Keratinocyte (primary cell): ENCODE measurements at regions not wholly inside any gene's neighbourhood (a gene's known extent, or its start where the extent isn't known, plus 50 kb on each side); places are given as distances from the start of the nearest gene placed in this dataset.
"Not testable (repeated sequence)": the region's sequence is repeated elsewhere in the genome, so short reads cannot be mapped to it uniquely, and the experiment has no call there.

Source experiments
- DNase-seq: peaks from one replicate; pipeline ENCODE4 v3.0.0-alpha.2; 2011; ENCODE audit warnings: low read depth, missing footprints, low spot score
- FAIRE-seq: peaks from 2 replicates; lab custom pipeline; 2011; peaks lifted over from hg19 to GRCh38; lab: Jason Lieb, UNC
- H2AFZ ChIP-seq: 2 replicates; pipeline ENCODE4 v1.6.0; 2012; ENCODE audit warnings: low read length, control low read depth, inconsistent platforms; ENCODE audit not compliant: control insufficient read depth
- H3K27ac ChIP-seq: 2 replicates; pipeline ENCODE4 v1.5.1; 2011; ENCODE audit warnings: low read length; ENCODE audit not compliant: control insufficient read depth, insufficient read depth
- H3K27me3 ChIP-seq: 3 replicates; pipeline ENCODE4 v1.6.0; 2011; ENCODE audit warnings: low read length; ENCODE audit not compliant: control insufficient read depth, insufficient read depth; ENCODE audit errors: extremely low read depth
- H3K36me3 ChIP-seq, 2 experiments: 2 replicates in 1 of 2; 3 replicates in 1 of 2; pipeline ENCODE4 v1.5.1; 2011; ENCODE audit warnings: low read length in 2 of 2, mild to moderate bottlenecking in 1 of 2; ENCODE audit not compliant: control insufficient read depth in 2 of 2, insufficient read depth in 2 of 2; ENCODE audit errors: extremely low read depth in 1 of 2
- H3K4me1 ChIP-seq: 3 replicates; pipeline ENCODE4 v1.5.1; 2011; ENCODE audit warnings: low read length; ENCODE audit not compliant: control insufficient read depth, insufficient read depth; ENCODE audit errors: extremely low read depth
- H3K4me2 ChIP-seq: 3 replicates; pipeline ENCODE4 v1.6.0; 2011; ENCODE audit warnings: low read depth, low read length; ENCODE audit not compliant: control insufficient read depth, insufficient read depth; ENCODE audit errors: extremely low read depth
- H3K4me3 ChIP-seq, 3 experiments: fragments of 200-600 bp in 1 of 3; sonication (generic) in 1 of 3; 2 replicates in 2 of 3; 3 replicates in 1 of 3; pipeline ENCODE4 v1.5.1; 2011 to 2016; ENCODE audit warnings: low read length in 3 of 3, mild to moderate bottlenecking in 3 of 3, control low read depth in 2 of 3, inconsistent platforms in 1 of 3, low read depth in 1 of 3, mixed read lengths in 1 of 3, mixed run types in 1 of 3, moderate library complexity in 1 of 3; ENCODE audit not compliant: control insufficient read depth in 2 of 3, insufficient read depth in 2 of 3; ENCODE audit errors: extremely low read depth in 1 of 3
- H3K79me2 ChIP-seq: 2 replicates; pipeline ENCODE4 v1.6.0; 2012; ENCODE audit warnings: low read length; ENCODE audit not compliant: control insufficient read depth, insufficient read depth
- H3K9ac ChIP-seq: 3 replicates; pipeline ENCODE4 v1.6.0; 2011; ENCODE audit warnings: low read length; ENCODE audit not compliant: control insufficient read depth, insufficient read depth; ENCODE audit errors: extremely low read depth
- H3K9me1 ChIP-seq: 3 replicates; pipeline ENCODE4 v1.6.0; 2011; ENCODE audit warnings: low read length; ENCODE audit not compliant: control insufficient read depth, insufficient read depth; ENCODE audit errors: extremely low read depth
- H3K9me3 ChIP-seq: 2 replicates; pipeline ENCODE4 v1.5.1; 2012; ENCODE audit warnings: low read depth, low read length; ENCODE audit not compliant: control insufficient read depth
- H4K20me1 ChIP-seq: 3 replicates; pipeline ENCODE4 v1.6.0; 2011; ENCODE audit warnings: low read length; ENCODE audit not compliant: control insufficient read depth, insufficient read depth; ENCODE audit errors: extremely low read depth
- CTCF ChIP-seq, 3 experiments: IDR thresholded peaks in 1 of 3; conservative IDR thresholded peaks in 1 of 3; optimal IDR thresholded peaks in 1 of 3; 2 replicates in 2 of 3; 3 replicates in 1 of 3; pipeline versions ENCODE3 to v1.5.1; 2011; ENCODE audit warnings: low read length in 3 of 3, mild to moderate bottlenecking in 3 of 3, moderate library complexity in 2 of 3, control low read depth in 1 of 3, inconsistent platforms in 1 of 3; ENCODE audit not compliant: insufficient read depth in 2 of 3; ENCODE audit errors: extremely low read depth in 1 of 3
- EZH2 ChIP-seq: IDR thresholded peaks from one replicate; pipeline ENCODE4 v1.6.1; 2012; ENCODE audit warnings: inconsistent platforms, mild to moderate bottlenecking, low read length, moderate library complexity
- dilution Hi-C: fragments of 300-500 bp; cut with MboI; formaldehyde crosslinking; loops from one replicate; pipeline ENCODE4 v1.7.0; 2020; ENCODE audit warnings: low sequenced_read_pairs; ENCODE audit not compliant: extremely low pct_ligation_motif_present

DNA sequence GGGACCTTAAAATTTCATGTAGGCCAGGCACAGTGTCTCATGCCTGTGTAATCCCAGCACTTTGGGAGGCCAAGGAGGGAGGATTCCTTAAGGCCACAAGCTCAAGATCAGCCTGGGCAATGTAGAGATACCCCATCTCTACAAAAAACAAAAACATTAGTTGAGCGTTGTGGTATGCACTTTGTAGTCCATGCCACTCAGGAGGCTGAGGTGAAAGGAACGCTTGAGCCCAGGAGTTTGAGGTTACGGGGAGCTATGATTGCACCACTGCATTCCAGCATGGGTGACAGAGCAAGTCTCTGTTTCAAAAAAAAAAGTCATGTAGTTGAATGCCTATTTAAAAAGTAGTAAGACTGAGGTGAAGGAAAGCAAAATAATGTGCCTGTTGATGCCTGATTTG is 83.5 kb downstream of the TTC6 start:
- dilution Hi-C loops = no loop called here
- FAIRE-seq = no peak

GRCh38 chr14:37681486-37681885 is 86.1 kb downstream of the TTC6 start:
- Histone ChIP-seq H3K27me3 (no peaks in the 10 kb centered on the region), H2AFZ (no peak overlapping the region), H3K36me3 (no peaks in the 10 kb centered on the region), H3K27ac (no peak overlapping the region), H3K4me1 (no peaks in the 10 kb centered on the region), H3K9me3 (no peaks in the 10 kb centered on the region), H3K79me2 (no peaks in the 10 kb centered on the region), H3K9me1 (no peaks in the 10 kb centered on the region), H3K4me3 (no peak overlapping the region), H4K20me1 (no peaks in the 10 kb centered on the region), H3K9ac (no peak overlapping the region), H3K4me2 (no peak overlapping the region)
- FAIRE-seq (no peak), DNase-seq (no peak)
- dilution Hi-C loops = no loop called here
- no peak for TF ChIP-seq CTCF (optimal IDR thresholded peaks at IDR 0.05 in 1 of 3, IDR thresholded peaks at IDR 0.05 in 1 of 3, conservative IDR thresholded peaks at IDR 0.05 in 1 of 3; ENCODE audit: extremely low read depth in 1 of 3, insufficient read depth in 2 of 3, low read length in 3 of 3)
- no peak for TF ChIP-seq EZH2

More for the DNA sequence above, 83.5 kb downstream of the TTC6 start:
- Histone ChIP-seq H3K27me3 (no peaks in the 10 kb centered on the region), H3K4me3 (no peak overlapping the region), H3K79me2 (no peaks in the 10 kb centered on the region), H3K4me1 (no peaks in the 10 kb centered on the region), H4K20me1 (no peaks in the 10 kb centered on the region), H3K27ac (no peak overlapping the region), H3K36me3 (no peaks in the 10 kb centered on the region), H3K4me2 (no peak overlapping the region), H3K9me3 (no peaks in the 10 kb centered on the region), H3K9me1 (no peaks in the 10 kb centered on the region), H3K9ac (no peak overlapping the region), H2AFZ (no peak overlapping the region)
- no peak for DNase-seq
- TF ChIP-seq EZH2 (no peak), CTCF (optimal IDR thresholded peaks at IDR 0.05 in 1 of 3, IDR thresholded peaks at IDR 0.05 in 1 of 3, conservative IDR thresholded peaks at IDR 0.05 in 1 of 3; ENCODE audit: extremely low read depth in 1 of 3, insufficient read depth in 2 of 3, low read length in 3 of 3) (no peak)

- dilution Hi-C loops, H2AFZ ChIP-seq, H3K27me3 ChIP-seq, H4K20me1 ChIP-seq, H3K9me3 ChIP-seq, FAIRE-seq, H3K36me3 ChIP-seq, H3K79me2 ChIP-seq, DNase-seq, H3K9me1 ChIP-seq, H3K4me3 ChIP-seq, H3K9ac ChIP-seq, H3K4me2 ChIP-seq, H3K4me1 ChIP-seq, H3K27ac ChIP-seq: not testable (repeated sequence)
Observed at GRCh38 chr14:37692680-37693079, 97.3 kb downstream of the TTC6 start.

- H3K9me1 ChIP-seq, DNase-seq, H3K36me3 ChIP-seq, H3K27ac ChIP-seq, H3K4me3 ChIP-seq, dilution Hi-C loops, H3K4me2 ChIP-seq, H3K79me2 ChIP-seq, H3K27me3 ChIP-seq, H4K20me1 ChIP-seq, FAIRE-seq, H3K9me3 ChIP-seq, H3K4me1 ChIP-seq, H2AFZ ChIP-seq, H3K9ac ChIP-seq: not testable (repeated sequence)
Observed at GRCh38 chr14:37693420-37693819, 98.0 kb downstream of the TTC6 start.
